ENCODE measurements at regions not wholly inside any gene's neighbourhood (a gene's known extent, or its start where the extent isn't known, plus 50 kb on each side); places are given as distances from the start of the nearest gene placed in this dataset.

- no peaks in the 10 kb centered on the region for H3K36me3 ChIP-seq (replicated peaks in 1 of 2; ENCODE audit: insufficient read depth in 1 of 2, low read depth in 2 of 2)
- H3K27ac ChIP-seq: no peak overlapping the region
- ATAC-seq (no peak), DNase-seq (no peak)
- H3K27me3 ChIP-seq: no peaks in the 10 kb centered on the region
- no peaks in the 10 kb centered on the region for H3K4me1 ChIP-seq
- intact Hi-C loops (cut with DNase I): no loop called here
- WGBS, 2 donors: 26 to 43% methylated on average over 1 of the region's 1 CpG
- H3K9me3 ChIP-seq: no peaks in the 10 kb centered on the region
- TF ChIP-seq CTCF (IDR thresholded peaks at IDR 0.05) (no peak), POLR2A (IDR thresholded peaks at IDR 0.05) (no peak)
- no peak overlapping the region for H3K4me3 ChIP-seq
These were observed 449.7 kb upstream of the ALCAM start for GRCh38 chr3:104916971-104917370.

GRCh38 chr3:104920512-104920911 is 446.2 kb upstream of the ALCAM start:
- no peaks in the 10 kb centered on the region for H3K9me3 ChIP-seq
- no peak overlapping the region for H3K4me3 ChIP-seq
- 69 to 74% methylated on average over 2 of the region's 2 CpGs for WGBS, 2 donors
- no peak overlapping the region for H3K27ac ChIP-seq
- no peaks in the 10 kb centered on the region for H3K4me1 ChIP-seq
- TF ChIP-seq CTCF (IDR thresholded peaks at IDR 0.05): no peak
- no peak for TF ChIP-seq POLR2A (IDR thresholded peaks at IDR 0.05)
- no peak for ATAC-seq
- H3K27me3 ChIP-seq: no peaks in the 10 kb centered on the region
- no peaks in the 10 kb centered on the region for H3K36me3 ChIP-seq (replicated peaks in 1 of 2; ENCODE audit: insufficient read depth in 1 of 2, low read depth in 2 of 2)
- intact Hi-C loops (cut with DNase I): no loop called here
- no peak for DNase-seq

- WGBS, 2 donors: 82 to 88% methylated on average over 3 of the region's 3 CpGs
- Histone ChIP-seq H3K4me1 (no peaks in the 10 kb centered on the region), H3K36me3 (replicated peaks in 1 of 2; ENCODE audit: insufficient read depth in 1 of 2, low read depth in 2 of 2) (no peaks in the 10 kb centered on the region), H3K27me3 (no peaks in the 10 kb centered on the region), H3K9me3 (no peaks in the 10 kb centered on the region), H3K27ac (no peak overlapping the region), H3K4me3 (no peak overlapping the region)
- intact Hi-C loops (cut with DNase I): no loop called here
- no peak for TF ChIP-seq POLR2A (IDR thresholded peaks at IDR 0.05)
- TF ChIP-seq CTCF (IDR thresholded peaks at IDR 0.05): no peak
- ATAC-seq (no peak), DNase-seq (no peak)
These were observed 432.7 kb upstream of the ALCAM start for GRCh38 chr3:104933972-104934371.

- Histone ChIP-seq H3K9me3 (no peaks in the 10 kb centered on the region), H3K27ac (no peak overlapping the region), H3K27me3 (no peaks in the 10 kb centered on the region), H3K4me1 (no peaks in the 10 kb centered on the region), H3K4me3 (no peak overlapping the region), H3K36me3 (replicated peaks in 1 of 2; ENCODE audit: insufficient read depth in 1 of 2, low read depth in 2 of 2) (no peaks in the 10 kb centered on the region)
- DNase-seq: no peak
- intact Hi-C loops (cut with DNase I): no loop called here
- no peak for ATAC-seq
- TF ChIP-seq CTCF (IDR thresholded peaks at IDR 0.05) (no peak), POLR2A (IDR thresholded peaks at IDR 0.05) (no peak)
These were observed 431.1 kb upstream of the ALCAM start for GRCh38 chr3:104935613-104936012.

- no peak overlapping the region for H3K4me3 ChIP-seq
- intact Hi-C loops (cut with DNase I): no loop called here
These were observed 427.5 kb upstream of the ALCAM start for GRCh38 chr3:104939196-104939595.

More at GRCh38 chr3:104939196-104939595, 427.5 kb upstream of the ALCAM start:
- WGBS, 2 donors: 26 to 30% methylated on average over 1 of the region's 1 CpG
- Histone ChIP-seq H3K27ac (no peak overlapping the region), H3K9me3 (no peaks in the 10 kb centered on the region), H3K4me1 (no peaks in the 10 kb centered on the region), H3K27me3 (no peaks in the 10 kb centered on the region), H3K36me3 (replicated peaks in 1 of 2; ENCODE audit: insufficient read depth in 1 of 2, low read depth in 2 of 2) (no peaks in the 10 kb centered on the region)
- ATAC-seq (no peak), DNase-seq (no peak)
- TF ChIP-seq CTCF (IDR thresholded peaks at IDR 0.05): no peak
- no peak for TF ChIP-seq POLR2A (IDR thresholded peaks at IDR 0.05)

Measured in body of pancreas (tissue), 4 donors.